GM21515 (cell line): ENCODE measurements at regions not wholly inside any gene's neighbourhood (a gene's known extent, or its start where the extent isn't known, plus 50 kb on each side); places are given as distances from the start of the nearest gene placed in this dataset.
"Not testable (repeated sequence)": the region's sequence is repeated elsewhere in the genome, so short reads cannot be mapped to it uniquely, and the experiment has no call there.

ENCODE experiments used
- ATAC-seq: cut with Tn5 transposase; IDR thresholded peaks from one replicate; pipeline ENCODE4 v1.9.1; 2021; ENCODE audit not compliant: unreplicated experiment

DNA sequence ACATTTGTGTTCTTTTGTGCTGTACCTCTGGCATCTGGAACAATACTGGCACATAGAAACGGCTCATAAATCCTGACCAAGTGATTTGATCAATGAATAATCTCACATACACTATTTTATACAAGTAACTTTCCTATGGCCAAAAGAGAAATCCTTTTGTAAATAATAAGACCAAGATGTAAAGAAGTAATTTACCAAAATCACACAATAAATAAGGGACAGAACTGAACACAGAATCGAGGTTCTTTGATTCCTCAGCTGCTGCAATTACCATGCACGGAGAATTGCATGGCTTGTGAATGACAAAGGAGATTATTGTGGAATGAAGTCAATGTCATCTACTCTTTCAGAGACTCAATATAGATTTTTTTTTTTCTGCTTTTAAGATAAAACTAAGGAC lies 576.8 kb upstream of the SMIM31 start:
- no peak for ATAC-seq

DNA sequence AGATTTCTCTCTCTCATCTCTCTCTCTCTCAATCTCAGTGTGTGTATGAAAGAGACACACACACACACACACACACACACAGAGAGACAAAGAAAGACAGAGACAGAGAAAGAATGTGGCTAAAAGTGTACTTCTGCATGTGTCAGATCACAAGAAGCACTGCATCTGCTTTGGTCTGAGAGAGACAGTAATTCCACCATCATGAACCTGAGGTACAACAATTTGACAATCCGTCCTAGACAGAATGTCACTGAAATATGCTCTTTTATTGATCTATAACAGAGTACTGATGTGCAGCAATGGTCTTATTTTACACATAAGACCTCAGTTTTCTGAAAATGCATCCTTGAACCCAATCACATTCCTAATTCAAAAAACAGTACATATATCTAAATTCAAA lies 576.2 kb upstream of the SMIM31 start:
- ATAC-seq: no peak

DNA sequence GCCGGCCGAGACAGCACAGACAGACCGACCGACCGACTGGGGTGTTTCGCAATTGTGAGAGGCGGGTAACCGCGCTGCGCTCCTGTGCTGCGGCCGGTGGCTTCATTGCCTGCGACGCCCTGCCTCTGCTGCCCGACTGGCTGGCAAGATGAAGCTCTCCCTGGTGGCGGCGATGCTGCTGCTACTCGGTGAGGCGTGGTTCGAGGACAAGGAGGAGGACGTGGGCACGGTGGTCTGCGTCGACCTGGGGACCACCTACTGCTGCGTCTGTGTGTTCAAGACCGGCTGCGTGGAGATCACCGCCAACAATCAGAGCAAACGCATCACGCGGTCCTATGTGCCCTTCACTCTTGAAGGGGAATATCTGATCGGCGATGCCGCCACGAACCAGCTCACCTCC lies 565.7 kb upstream of the SMIM31 start:
- no peak for ATAC-seq

DNA sequence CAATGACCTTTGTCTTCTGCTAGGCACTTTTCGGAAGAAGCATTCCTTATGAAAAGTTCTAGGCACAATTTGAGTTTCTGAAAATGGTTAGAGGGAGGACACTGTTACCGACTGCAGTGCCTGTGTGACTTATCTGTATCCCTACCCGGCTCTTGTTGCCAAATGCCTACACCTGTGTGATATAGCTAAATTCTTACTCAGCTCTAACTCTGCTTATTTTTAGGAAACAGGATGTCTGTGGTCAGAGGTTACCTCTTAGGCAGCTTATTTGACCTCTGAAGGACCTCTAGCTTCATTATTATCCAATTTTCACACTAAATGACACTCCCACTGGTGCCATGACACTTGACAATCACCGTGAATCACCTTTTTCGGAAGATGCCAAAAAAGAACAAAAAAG lies 561.1 kb upstream of the SMIM31 start:
- ATAC-seq: no peak

DNA sequence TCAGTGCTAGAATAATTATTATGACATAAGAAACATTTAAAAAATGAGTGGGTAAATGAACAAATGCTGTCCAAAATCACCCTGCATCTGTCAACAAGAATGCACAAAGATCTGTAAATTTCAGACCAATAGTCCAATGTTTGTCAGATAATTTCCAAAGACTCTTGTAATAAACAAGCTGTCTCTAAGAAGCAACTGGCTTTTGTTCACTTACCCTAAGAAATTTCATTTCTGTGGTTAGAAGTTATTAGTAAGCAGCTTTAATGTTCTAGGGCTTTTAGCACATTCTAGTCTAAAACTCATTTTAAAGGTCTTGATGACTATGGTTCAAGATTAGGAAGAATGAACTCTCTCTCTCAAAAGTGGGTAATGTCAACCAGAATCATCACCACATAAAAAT lies 560.3 kb upstream of the SMIM31 start:
- ATAC-seq: no peak

DNA sequence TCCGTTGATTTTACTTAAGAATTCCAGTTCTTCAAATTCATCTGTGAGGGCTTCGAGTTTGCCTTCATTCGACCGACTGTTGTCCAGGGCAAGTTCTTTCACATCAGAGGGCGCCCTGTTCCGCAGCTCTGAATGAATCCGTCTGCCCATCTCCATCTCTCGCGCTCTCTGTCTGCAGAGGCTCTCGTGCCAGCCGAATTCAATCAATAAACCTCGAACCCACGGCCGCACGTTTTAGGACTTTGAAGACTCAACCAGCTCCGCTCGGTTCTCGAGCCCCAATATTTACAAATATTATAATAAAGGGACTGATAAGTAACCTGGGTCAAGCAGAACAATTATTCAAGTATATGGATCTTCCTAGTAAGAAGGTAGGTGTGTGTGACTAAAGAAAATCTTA lies 556.4 kb upstream of the SMIM31 start:
- ATAC-seq: no peak

DNA sequence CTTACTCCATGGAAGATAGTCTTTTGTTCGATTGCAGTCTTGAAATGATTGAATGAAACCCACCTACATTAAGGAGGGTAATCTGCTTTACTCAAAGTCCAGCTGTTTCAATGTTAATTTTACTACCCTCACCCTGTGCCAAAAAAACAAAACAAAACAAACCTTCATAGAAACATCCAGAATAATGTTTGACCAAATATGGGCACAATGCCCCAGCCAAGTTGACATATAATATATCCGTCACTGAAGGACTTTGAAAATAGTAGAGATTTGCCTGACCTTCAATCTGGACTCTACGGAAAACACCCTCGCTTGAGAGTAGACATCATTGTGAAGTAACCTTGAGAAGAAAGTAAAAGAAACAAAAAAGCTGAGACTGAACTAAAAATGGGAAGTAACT lies 550.5 kb upstream of the SMIM31 start:
- no peak for ATAC-seq

DNA sequence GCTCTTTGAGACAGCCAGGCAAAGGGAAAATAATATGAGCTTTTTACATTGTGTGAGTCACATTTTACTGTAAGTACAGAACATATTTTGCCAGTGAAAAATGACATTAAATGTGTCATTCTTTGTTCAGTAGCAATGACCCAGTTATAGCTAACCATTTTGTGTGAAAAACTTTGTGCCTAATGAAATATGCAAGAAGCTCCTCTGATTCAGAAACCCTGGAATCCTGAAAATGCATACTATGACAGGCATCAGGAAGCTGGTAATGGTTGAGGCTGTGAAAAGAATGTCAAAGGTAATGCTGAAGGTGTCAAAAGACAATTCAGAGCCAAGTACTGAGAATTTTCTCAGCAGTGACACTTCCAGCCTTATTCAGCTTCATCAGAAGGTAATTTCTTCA lies 549.5 kb upstream of the SMIM31 start:
- ATAC-seq: no peak

DNA sequence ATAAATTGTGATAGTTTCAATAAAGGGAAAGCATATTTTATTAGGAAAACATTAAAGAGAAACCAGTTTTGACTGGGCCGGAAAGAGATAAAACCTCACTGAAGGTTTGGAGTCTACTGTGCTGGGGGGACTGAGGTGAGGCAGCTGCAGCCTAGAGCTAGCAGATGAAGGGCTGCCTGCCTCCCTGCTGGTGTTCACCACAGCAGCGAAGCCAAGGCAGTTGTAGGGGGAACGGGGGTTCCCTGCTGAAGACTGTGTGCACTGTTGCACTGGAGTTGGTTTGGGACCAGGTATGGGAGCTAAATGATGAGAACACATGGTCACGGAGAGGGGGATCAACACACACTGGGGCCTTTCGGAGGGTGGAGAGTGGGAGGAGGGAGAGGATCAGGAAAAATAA lies 546.5 kb upstream of the SMIM31 start:
- ATAC-seq: no peak

DNA sequence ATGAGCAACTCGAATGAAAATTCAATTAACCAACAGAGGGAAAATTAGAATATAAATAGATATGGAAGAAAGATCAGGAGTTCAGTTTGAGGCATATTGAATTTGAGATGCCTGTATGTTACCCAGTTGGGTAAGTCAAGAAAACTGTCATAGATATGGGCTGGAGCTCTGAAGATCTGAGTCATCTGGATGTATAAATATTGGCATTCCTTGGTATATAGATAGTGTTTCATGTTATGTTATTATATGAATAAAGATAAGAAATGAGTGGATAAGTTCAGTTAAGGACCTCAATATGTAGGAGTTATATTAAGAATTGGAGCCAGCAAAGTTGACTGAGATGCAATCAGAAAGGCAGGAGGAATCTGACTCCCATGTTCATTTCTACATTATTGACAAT lies 543.6 kb upstream of the SMIM31 start:
- no peak for ATAC-seq

DNA sequence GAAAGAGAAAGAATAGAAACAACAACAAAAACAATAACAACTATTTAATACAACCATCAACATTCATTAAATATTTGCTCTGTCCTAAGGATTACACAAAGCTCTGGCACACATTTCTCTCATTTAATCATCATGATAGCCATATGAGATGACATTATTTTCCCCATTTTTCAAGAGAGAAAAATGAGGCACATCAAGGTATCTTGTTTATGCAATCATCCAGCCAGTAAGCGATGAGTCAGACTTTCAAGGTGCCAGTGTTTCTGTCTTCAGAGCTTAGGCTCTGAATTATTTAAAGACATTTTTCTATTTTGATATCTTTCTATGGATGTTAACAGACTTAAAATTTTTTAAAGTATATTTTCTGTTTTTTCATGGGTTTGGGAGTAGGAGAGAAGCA lies 541.8 kb upstream of the SMIM31 start:
- ATAC-seq: no peak

DNA sequence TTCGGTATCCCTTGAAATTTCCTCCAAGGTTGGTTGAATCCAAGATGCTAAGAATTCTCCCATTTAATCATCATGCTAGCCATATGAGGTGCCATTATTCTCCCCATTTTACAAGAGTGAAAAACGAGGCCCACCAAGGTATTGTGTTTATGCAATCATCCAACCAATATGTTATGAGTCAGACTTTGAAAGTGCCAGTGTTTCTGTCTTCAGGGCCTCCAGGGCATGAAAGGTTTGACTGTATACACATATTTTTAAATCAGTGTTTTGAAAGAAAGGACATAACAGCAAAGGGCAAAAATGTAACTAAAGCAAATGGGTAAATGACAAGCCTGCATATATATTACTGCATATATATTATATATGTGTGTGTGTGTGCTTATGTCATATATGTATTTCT lies 541.2 kb upstream of the SMIM31 start:
- ATAC-seq: no peak

DNA sequence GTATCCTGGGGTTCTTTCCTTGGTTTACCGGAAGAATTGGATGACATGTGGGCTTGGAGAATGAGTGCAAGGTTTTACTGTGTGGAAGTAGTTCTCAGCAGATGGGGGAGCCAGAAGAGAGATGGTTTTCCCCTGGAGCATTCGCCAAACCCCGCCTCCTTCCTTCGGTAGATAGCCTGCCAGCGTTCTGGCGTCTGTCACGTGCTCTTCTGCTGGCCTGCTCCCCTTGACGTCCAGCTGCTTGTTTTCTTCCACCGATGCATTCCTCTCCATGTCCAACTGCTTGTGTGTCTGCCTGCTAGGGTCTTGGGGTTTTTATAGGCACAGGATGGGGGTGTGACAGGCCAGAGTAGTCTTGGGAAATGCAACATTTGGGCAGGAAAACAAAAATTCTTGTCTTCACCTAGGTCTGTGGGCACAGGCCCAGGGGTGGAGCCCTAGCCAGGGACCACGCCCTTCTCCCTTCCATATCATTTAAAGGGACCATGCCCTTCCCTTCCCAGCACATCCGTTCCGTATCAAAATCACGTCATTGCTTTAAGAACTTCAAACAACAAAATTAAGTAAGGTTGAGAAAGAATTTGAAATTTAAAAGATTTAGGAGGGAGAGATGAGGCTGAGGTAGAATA lies 538.7 kb upstream of the SMIM31 start:
- ATAC-seq: no peak

DNA sequence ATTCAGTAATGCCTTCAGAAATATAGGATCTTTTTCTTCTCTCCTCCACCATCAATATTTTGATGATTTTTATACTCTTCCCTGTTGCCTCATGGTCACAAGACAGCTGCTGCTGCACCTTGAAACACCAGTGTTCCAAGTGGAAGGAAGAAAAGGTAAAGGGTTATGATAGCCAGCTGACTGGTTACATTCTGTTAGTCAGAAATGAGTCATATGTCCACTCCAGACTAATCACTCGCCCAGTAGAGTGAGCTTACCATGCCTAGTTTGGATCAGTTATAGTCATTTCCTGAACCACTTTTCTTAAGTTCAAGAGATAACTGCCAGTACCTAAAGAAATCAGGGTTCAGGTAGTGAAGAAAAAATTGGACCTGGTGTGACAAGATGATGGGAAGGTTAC lies 532.3 kb upstream of the SMIM31 start:
- ATAC-seq: no peak

DNA sequence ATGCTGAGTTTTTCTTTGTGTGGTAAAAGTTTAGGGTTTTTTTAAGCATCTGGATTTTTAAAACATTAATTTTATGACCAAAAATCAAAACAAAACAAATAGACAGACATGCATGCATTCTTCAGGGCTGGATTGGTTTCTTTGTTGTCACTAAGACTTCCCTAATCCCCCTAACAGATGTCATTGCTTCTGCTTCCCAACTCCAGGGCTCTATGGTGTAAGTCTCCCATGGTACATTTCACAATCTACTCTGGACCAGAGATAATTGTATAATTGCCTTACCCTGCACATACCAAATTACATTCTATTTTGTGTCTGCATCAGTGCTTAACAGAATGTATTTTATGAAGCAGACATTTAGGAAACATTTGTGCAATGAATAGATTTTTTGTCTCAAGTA lies 529.1 kb upstream of the SMIM31 start:
- ATAC-seq: no peak

DNA sequence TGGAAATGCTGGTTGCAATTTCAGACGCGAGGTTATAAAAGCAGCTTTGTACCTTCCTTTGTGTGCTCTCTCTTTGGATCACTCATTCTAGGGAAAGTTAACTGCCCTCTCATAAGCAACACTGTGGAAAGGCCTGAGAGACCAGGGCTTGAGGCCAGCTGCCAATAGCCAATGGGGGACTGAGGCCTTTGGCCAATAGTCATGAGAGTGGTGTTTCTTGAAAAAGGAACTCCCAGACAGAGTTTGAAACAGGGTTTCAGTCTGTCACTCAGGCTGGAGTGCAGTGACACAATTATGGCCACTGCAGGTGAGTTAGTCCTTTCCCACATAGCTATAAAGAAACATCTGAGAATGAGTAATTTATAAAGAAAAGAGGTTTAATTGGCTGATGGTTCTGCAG lies 524.7 kb upstream of the SMIM31 start:
- no peak for ATAC-seq

DNA sequence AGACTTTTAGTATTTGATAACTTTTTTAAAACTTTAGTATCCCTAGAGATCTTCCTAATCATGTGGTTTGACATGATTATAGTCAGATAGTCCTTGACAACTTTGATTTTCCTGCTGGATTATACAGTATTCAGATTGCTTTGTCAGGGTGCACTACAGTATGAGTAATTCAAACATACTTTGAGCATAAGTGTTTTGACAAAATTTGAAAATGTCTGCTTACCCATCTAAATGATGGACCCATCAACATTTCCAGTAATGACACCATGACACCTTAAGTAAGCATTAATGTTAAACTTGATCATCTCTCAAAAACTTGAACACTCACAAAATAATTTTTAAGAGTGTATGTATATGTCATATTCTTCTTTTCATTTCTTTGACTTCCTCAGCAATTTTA lies 514.5 kb upstream of the SMIM31 start:
- ATAC-seq: no peak

DNA sequence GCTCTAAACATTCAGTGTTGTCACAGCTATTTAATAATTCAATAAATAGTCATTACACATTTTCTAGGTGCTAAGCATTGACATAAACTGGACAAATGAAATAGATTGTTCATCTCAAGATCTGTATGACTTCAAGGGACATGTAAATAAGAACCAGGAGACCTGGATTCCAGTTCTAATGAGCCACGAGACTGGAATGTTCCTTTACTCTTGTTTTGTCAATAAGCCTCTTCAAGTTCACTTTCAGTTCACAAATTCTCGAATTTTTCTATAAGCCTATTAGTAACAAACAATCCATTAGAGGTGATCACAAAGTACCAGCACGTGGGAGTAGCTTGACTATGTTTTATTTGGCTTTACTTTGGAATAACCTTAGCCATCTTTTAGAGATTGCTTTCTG lies 514.0 kb upstream of the SMIM31 start:
- no peak for ATAC-seq

DNA sequence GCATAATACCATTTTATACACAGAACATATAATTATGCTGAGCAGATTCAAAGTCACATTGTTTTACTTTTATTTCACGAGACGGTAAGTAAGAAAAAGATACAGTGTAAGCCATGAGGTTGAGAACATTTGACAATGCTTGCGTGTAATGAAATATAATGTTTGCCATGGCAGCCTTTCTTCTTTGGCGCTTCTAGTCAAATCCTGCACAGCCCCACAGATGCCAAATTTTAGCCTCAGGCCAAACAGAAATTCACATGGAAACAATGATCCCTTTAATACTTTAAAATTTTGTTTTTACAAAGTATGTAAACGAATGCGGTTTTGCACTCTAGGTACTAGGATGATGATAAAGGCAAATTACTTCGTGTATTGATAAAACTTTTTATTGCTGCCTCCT lies 502.7 kb upstream of the SMIM31 start:
- ATAC-seq: no peak

DNA sequence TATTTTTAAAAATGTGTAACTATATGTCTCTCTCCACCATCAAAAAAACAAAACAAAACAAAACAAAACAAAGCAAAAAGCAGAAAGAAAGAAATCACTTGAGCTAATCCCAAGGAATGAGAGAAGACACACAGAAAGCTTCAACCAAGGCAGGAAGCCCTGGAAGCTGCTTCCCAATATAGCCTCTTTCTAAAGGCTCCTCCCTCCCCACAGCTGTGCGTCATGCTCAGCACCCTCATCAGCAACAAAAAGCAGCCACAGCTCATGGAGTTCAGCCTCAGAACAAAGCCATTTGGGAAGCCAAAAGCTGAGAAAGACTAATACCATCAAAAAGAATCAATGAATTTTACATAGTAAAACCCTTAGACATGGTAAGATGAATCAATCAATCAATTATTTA lies 501.6 kb upstream of the SMIM31 start:
- ATAC-seq: no peak

DNA sequence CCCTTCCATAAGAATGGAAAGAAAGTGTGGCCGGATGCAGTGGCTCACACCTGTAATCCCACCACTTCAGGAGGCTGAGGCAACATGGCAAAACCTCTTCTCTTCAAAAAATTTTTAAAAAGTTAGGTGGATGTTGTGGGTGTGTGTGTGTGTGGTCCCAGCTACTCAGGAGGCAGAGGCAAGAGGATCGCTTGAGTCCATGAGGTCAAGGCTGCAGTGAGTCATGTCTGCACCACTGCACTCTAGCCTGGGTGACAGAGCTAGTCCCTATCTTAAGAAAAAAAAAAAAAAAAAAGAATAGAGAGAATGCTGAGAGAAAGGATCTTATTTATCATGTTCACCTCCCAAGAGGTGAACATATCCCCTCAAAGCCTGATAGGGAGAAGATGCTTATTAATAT lies 492.1 kb upstream of the SMIM31 start:
- ATAC-seq: no peak

DNA sequence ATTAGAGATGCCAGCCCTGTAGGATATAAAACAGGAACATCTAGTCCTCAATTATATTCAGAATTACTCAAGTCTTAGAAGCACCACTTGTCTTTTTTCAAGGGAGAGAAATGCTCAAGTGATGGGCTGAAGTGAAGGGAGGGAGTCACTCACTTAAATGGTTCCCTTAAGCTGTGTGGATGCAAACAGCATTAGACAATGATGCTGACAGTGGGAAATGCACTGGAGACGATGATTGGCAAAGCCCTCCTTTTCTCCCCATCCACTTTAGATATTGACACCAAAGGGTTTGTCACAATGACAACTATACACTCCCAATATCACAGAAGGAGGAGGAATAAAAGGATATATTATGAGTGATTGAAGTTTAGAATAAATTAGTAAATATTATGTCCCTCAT lies 491.4 kb upstream of the SMIM31 start:
- ATAC-seq: not testable (repeated sequence)

DNA sequence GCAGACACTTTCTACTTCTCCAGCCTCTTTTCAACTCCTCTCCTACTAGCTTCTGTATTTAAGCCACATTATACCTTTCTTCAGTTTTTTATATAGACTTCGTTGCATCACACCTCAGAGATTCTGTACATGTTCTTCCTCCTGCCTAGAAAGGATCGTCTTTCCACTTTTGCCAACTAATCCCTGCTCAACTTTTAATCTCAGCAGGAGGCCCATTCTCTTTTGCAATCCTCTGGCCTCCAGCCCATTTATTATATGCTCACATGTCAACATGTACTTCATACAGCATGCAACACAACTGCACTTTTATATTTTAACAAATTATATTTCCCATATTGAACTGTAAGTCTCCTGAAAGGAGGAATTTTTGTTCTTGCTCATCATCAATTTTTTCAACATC lies 476.5 kb upstream of the SMIM31 start:
- ATAC-seq: not testable (repeated sequence)

DNA sequence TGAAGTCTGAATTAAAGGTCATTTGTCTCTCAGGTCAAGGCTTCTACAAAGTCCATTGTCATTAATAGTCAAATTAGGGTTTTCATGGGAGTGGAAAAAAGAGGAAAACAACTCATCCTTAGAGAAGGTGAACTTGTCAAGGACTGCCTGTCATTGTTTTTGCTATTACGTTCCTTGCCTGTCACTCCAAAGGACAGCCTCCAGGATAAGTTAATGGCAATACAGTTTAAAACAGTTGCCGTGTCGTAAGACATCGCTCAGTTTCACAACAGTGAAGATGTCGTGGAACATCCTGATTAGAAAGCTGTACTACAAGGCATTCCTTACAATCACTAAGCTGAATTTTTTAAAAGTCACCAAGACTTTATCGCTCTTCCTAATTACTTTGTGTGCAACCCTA lies 466.8 kb upstream of the SMIM31 start:
- no peak for ATAC-seq
